Panc1 (cell line): ENCODE measurements at regions not wholly inside any gene's neighbourhood (a gene's known extent, or its start where the extent isn't known, plus 50 kb on each side); places are given as distances from the start of the nearest gene placed in this dataset.

Experiments
- POLR2AphosphoS5 ChIP-seq: IDR thresholded peaks from 2 replicates; pipeline ENCODE4 v1.6.1; 2012; ENCODE audit warnings: mild to moderate bottlenecking, low read depth, low read length, moderate library complexity
- SIN3A ChIP-seq: IDR thresholded peaks from 2 replicates; pipeline ENCODE4 v1.6.1; 2012; ENCODE audit warnings: low read depth, mild to moderate bottlenecking, low read length, moderate library complexity, borderline replicate concordance; ENCODE audit not compliant: insufficient read depth
- TCF7L2 ChIP-seq: IDR thresholded peaks from 2 replicates; pipeline ENCODE4 v1.6.1; 2011; ENCODE audit warnings: mild to moderate bottlenecking, low read depth, low read length, inconsistent platforms
- TF ChIP-seq, protein P1 (sequence below): fragments of 450-650 bp; IDR thresholded peaks from 2 replicates; pipeline ENCODE4 v1.5.1; 2017; ENCODE audit warnings: mild to moderate bottlenecking
- TF ChIP-seq, protein P2 (sequence below), 2 experiments: IDR thresholded peaks; 2 replicates each; pipeline ENCODE4 v1.6.1; 2011 to 2012; ENCODE audit warnings: low read depth in 2 of 2, control low read depth in 1 of 2, low read length in 1 of 2, mild to moderate bottlenecking in 1 of 2, moderate library complexity in 1 of 2; ENCODE audit not compliant: insufficient read depth in 1 of 2

DNA sequence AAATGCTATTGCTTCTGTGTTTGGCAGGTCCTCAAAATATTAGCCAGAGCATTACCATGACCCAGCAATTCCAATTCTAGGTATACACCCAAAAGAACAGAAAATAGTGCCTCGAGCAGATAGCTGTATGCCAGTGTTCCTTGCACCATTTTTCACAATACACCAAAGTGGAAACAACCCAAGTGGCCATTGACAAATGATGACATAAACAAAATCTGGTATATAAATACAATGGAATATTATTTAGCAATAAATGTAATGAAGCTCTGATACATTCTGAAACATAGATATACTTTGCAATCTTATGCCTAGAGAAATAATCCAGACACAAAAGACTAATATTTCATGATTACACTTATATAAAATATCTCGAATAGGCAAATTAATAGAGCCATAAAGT is 451.8 kb upstream of the PCDH7 start:
- TF ChIP-seq, protein P1, sequence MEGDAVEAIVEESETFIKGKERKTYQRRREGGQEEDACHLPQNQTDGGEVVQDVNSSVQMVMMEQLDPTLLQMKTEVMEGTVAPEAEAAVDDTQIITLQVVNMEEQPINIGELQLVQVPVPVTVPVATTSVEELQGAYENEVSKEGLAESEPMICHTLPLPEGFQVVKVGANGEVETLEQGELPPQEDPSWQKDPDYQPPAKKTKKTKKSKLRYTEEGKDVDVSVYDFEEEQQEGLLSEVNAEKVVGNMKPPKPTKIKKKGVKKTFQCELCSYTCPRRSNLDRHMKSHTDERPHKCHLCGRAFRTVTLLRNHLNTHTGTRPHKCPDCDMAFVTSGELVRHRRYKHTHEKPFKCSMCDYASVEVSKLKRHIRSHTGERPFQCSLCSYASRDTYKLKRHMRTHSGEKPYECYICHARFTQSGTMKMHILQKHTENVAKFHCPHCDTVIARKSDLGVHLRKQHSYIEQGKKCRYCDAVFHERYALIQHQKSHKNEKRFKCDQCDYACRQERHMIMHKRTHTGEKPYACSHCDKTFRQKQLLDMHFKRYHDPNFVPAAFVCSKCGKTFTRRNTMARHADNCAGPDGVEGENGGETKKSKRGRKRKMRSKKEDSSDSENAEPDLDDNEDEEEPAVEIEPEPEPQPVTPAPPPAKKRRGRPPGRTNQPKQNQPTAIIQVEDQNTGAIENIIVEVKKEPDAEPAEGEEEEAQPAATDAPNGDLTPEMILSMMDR = no peak
- TF ChIP-seq POLR2AphosphoS5 (no peak), TCF7L2 (no peak), SIN3A (no peak)
- TF ChIP-seq, protein P2, sequence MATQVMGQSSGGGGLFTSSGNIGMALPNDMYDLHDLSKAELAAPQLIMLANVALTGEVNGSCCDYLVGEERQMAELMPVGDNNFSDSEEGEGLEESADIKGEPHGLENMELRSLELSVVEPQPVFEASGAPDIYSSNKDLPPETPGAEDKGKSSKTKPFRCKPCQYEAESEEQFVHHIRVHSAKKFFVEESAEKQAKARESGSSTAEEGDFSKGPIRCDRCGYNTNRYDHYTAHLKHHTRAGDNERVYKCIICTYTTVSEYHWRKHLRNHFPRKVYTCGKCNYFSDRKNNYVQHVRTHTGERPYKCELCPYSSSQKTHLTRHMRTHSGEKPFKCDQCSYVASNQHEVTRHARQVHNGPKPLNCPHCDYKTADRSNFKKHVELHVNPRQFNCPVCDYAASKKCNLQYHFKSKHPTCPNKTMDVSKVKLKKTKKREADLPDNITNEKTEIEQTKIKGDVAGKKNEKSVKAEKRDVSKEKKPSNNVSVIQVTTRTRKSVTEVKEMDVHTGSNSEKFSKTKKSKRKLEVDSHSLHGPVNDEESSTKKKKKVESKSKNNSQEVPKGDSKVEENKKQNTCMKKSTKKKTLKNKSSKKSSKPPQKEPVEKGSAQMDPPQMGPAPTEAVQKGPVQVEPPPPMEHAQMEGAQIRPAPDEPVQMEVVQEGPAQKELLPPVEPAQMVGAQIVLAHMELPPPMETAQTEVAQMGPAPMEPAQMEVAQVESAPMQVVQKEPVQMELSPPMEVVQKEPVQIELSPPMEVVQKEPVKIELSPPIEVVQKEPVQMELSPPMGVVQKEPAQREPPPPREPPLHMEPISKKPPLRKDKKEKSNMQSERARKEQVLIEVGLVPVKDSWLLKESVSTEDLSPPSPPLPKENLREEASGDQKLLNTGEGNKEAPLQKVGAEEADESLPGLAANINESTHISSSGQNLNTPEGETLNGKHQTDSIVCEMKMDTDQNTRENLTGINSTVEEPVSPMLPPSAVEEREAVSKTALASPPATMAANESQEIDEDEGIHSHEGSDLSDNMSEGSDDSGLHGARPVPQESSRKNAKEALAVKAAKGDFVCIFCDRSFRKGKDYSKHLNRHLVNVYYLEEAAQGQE (IDR thresholded peaks at IDR 0.05; ENCODE audit: insufficient read depth in 1 of 2, low read depth in 2 of 2, low read length in 1 of 2) = no peak
